Eye (tissue), 1 donor: ENCODE measurements at regions not wholly inside any gene's neighbourhood (a gene's known extent, or its start where the extent isn't known, plus 50 kb on each side); places are given as distances from the start of the nearest gene placed in this dataset.
"Not testable (repeated sequence)": the region's sequence is repeated elsewhere in the genome, so short reads cannot be mapped to it uniquely, and the experiment has no call there.

Experiments
- DNase-seq: peaks from one replicate; pipeline ENCODE4 v3.0.0-alpha.2; 2015

- no peak for DNase-seq
Measured at GRCh38 chr7:81339946-81340345, 421.1 kb upstream of the SEMA3C start.

GRCh38 chr7:81333536-81333935, 414.7 kb upstream of the SEMA3C start:
- no peak for DNase-seq

- DNase-seq: no peak
Measured at GRCh38 chr7:81333004-81333403, 414.2 kb upstream of the SEMA3C start.

GRCh38 chr7:81331061-81332018, 412.5 kb upstream of the SEMA3C start:
- DNase-seq: no peak

GRCh38 chr7:81330108-81330507, 411.3 kb upstream of the SEMA3C start:
- DNase-seq: no peak

GRCh38 chr7:81327468-81328266, 408.8 kb upstream of the SEMA3C start:
- no peak for DNase-seq

GRCh38 chr7:81321949-81322348, 403.1 kb upstream of the SEMA3C start:
- no peak for DNase-seq

- no peak for DNase-seq
Measured at GRCh38 chr7:81317741-81318140, 398.9 kb upstream of the SEMA3C start.

- peak; percentile 80 for DNase-seq
Measured at GRCh38 chr7:81308643-81309322, 389.9 kb upstream of the SEMA3C start.

GRCh38 chr7:81301815-81302214, 383.0 kb upstream of the SEMA3C start:
- no peak for DNase-seq

- no peak for DNase-seq
Measured at GRCh38 chr7:81300753-81301152, 381.9 kb upstream of the SEMA3C start.

- DNase-seq: no peak
Measured at GRCh38 chr7:81299711-81300110, 380.9 kb upstream of the SEMA3C start.

- DNase-seq: peak; percentile 37
Measured at GRCh38 chr7:81298951-81299666, 380.3 kb upstream of the SEMA3C start.

- DNase-seq: no peak
Measured at GRCh38 chr7:81297317-81297716, 378.5 kb upstream of the SEMA3C start.

- DNase-seq: no peak
Measured at GRCh38 chr7:81296726-81297125, 377.9 kb upstream of the SEMA3C start.

GRCh38 chr7:81294897-81295515, 376.2 kb upstream of the SEMA3C start:
- DNase-seq: no peak

GRCh38 chr7:81293806-81294205, 375.0 kb upstream of the SEMA3C start:
- no peak for DNase-seq

GRCh38 chr7:81286754-81287153, 367.9 kb upstream of the SEMA3C start:
- DNase-seq: not testable (repeated sequence)

- no peak for DNase-seq
Measured at GRCh38 chr7:81285142-81285871, 366.5 kb upstream of the SEMA3C start.

GRCh38 chr7:81284576-81284975, 365.7 kb upstream of the SEMA3C start:
- DNase-seq: no peak

- DNase-seq: no peak
Measured at GRCh38 chr7:81280531-81280930, 361.7 kb upstream of the SEMA3C start.
